ENCODE measurements at regions not wholly inside any gene's neighbourhood (a gene's known extent, or its start where the extent isn't known, plus 50 kb on each side); places are given as distances from the start of the nearest gene placed in this dataset.

DNA sequence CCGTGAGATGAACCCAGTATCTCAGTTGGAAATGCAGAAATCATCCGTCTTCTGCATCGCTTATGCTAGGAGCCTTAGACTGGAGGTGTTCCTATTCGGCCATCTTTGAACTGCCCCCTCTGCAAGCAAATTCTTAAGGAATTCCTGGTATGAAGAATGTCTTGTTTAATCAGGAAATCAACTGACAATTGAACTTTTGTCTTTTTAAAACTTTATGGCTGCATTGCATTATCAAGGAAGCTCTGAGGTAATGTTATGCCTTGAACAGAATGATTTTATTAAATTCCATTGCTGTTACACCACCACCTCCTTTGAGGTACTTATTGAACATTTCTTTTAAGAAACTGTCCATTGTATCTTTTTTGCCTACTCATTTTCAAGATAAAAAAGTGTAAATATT is 1915.7 kb upstream of the CDH9 start:
- TF ChIP-seq GATA3 (IDR thresholded peaks at IDR 0.05; ENCODE audit: low read depth, low read length), result no peak
- no peak for TF ChIP-seq GATA2 (IDR thresholded peaks at IDR 0.05; ENCODE audit: low read depth, low read length)
